HEK293 (cell line): ENCODE measurements at regions not wholly inside any gene's neighbourhood (a gene's known extent, or its start where the extent isn't known, plus 50 kb on each side); places are given as distances from the start of the nearest gene placed in this dataset.

Experiments used
- CTCF ChIA-PET: fragments of 350-600 bp; formaldehyde crosslinking; extraction: SDS; loops from one replicate; lab custom pipeline; 2021; ENCODE audit warnings: antibody characterized with exemption; lab: Yijun Ruan, JAX
- POLR2A ChIA-PET: fragments of 300-600 bp; formaldehyde crosslinking; extraction: SDS; loops from one replicate; lab custom pipeline; 2020; ENCODE audit warnings: antibody characterized with exemption, inconsistent platforms; lab: Yijun Ruan, JAX
- H3K27ac ChIP-seq: fragments of 200-500 bp; sonication (Bioruptor generic); 2 replicates; pipeline ENCODE4 v1.5.1; 2014; ENCODE audit warnings: low read depth, low read length, control low read depth, inconsistent platforms; ENCODE audit errors: extremely low read depth
- H3K36me3 ChIP-seq, 2 experiments: fragments of 200-500 bp in 1 of 2; sonication (Bioruptor generic) in 1 of 2; 1 replicate in 1 of 2; 2 replicates in 1 of 2; pipeline ENCODE4 v1.5.1; 2014 to 2017; ENCODE audit warnings: inconsistent platforms in 2 of 2, low read length in 2 of 2; ENCODE audit not compliant: control insufficient read depth in 2 of 2, insufficient read depth in 1 of 2
- H3K4me1 ChIP-seq: fragments of 200-500 bp; sonication (Bioruptor generic); 2 replicates; pipeline ENCODE4 v1.5.1; 2014; ENCODE audit warnings: mild to moderate bottlenecking, low read length, inconsistent platforms; ENCODE audit not compliant: control insufficient read depth, insufficient read depth
- H3K4me3 ChIP-seq: 2 replicates; pipeline ENCODE4 v1.5.1; 2011; ENCODE audit warnings: low read depth, mild to moderate bottlenecking, control low read depth, low read length, moderate library complexity
- H3K9me3 ChIP-seq: fragments of 200-500 bp; sonication (Bioruptor generic); 2 replicates; pipeline ENCODE4 v1.5.1; 2014; ENCODE audit warnings: low read depth, low read length, inconsistent platforms; ENCODE audit not compliant: control insufficient read depth, insufficient read depth
- AEBP2 ChIP-seq: fragments of 450-650 bp; formaldehyde crosslinking; IDR thresholded peaks from 2 replicates; pipeline ENCODE4 v1.5.1; 2016; ENCODE audit warnings: missing biosample characterization, missing genetic modification characterization, borderline replicate concordance
- ATF2 ChIP-seq: fragments of 450-650 bp; formaldehyde crosslinking; IDR thresholded peaks from 2 replicates; pipeline ENCODE4 v1.5.1; 2016; ENCODE audit warnings: missing biosample characterization, missing genetic modification characterization, low read depth
- GLIS2 ChIP-seq: fragments of 450-650 bp; formaldehyde crosslinking; IDR thresholded peaks from 2 replicates; pipeline ENCODE4 v1.5.1; 2016; ENCODE audit warnings: missing biosample characterization, missing genetic modification characterization
- KLF10 ChIP-seq: fragments of 450-650 bp; IDR thresholded peaks from 2 replicates; pipeline ENCODE4 v1.5.1; 2018; ENCODE audit warnings: missing biosample characterization, mild to moderate bottlenecking, missing genetic modification characterization
- KLF16 ChIP-seq: fragments of 450-650 bp; formaldehyde crosslinking; IDR thresholded peaks from 2 replicates; pipeline ENCODE4 v1.5.1; 2017; ENCODE audit warnings: missing biosample characterization, missing genetic modification characterization
- KLF9 ChIP-seq: fragments of 450-650 bp; formaldehyde crosslinking; IDR thresholded peaks from 2 replicates; pipeline ENCODE4 v1.5.1; 2016; ENCODE audit warnings: missing biosample characterization, missing genetic modification characterization, low read depth
- MYNN ChIP-seq: fragments of 450-650 bp; formaldehyde crosslinking; IDR thresholded peaks from 2 replicates; pipeline ENCODE4 v1.5.1; 2016; ENCODE audit warnings: missing biosample characterization, missing genetic modification characterization, borderline replicate concordance
- PRDM4 ChIP-seq: fragments of 450-650 bp; formaldehyde crosslinking; IDR thresholded peaks from 2 replicates; pipeline ENCODE4 v1.5.1; 2017; ENCODE audit warnings: missing biosample characterization, missing genetic modification characterization
- RBAK ChIP-seq: fragments of 450-650 bp; formaldehyde crosslinking; IDR thresholded peaks from 2 replicates; pipeline ENCODE4 v1.5.1; 2016; ENCODE audit warnings: missing biosample characterization, missing genetic modification characterization
- SP3 ChIP-seq: fragments of 450-650 bp; formaldehyde crosslinking; IDR thresholded peaks from 2 replicates; pipeline ENCODE4 v1.5.1; 2016; ENCODE audit warnings: missing biosample characterization, missing genetic modification characterization
- SP7 ChIP-seq: fragments of 450-650 bp; formaldehyde crosslinking; IDR thresholded peaks from 2 replicates; pipeline ENCODE4 v1.5.1; 2016; ENCODE audit warnings: missing biosample characterization, missing genetic modification characterization
- ZBTB10 ChIP-seq: fragments of 450-650 bp; formaldehyde crosslinking; IDR thresholded peaks from 2 replicates; pipeline ENCODE4 v1.5.1; 2016; ENCODE audit warnings: missing biosample characterization, missing genetic modification characterization
- ZBTB20 ChIP-seq: fragments of 450-650 bp; formaldehyde crosslinking; IDR thresholded peaks from 2 replicates; pipeline ENCODE4 v1.5.1; 2016; ENCODE audit warnings: missing biosample characterization, missing genetic modification characterization
- ZEB2 ChIP-seq: fragments of 450-650 bp; formaldehyde crosslinking; IDR thresholded peaks from 2 replicates; pipeline ENCODE4 v1.5.1; 2016; ENCODE audit warnings: missing biosample characterization, missing genetic modification characterization
- ZIC2 ChIP-seq: fragments of 450-650 bp; formaldehyde crosslinking; IDR thresholded peaks from 2 replicates; pipeline ENCODE4 v1.5.1; 2016; ENCODE audit warnings: missing biosample characterization, missing genetic modification characterization
- ZNF121 ChIP-seq: fragments of 450-650 bp; formaldehyde crosslinking; IDR thresholded peaks from 2 replicates; pipeline ENCODE4 v1.5.1; 2016; ENCODE audit warnings: missing biosample characterization, missing genetic modification characterization
- ZNF248 ChIP-seq: fragments of 450-650 bp; formaldehyde crosslinking; IDR thresholded peaks from 2 replicates; pipeline ENCODE4 v1.5.1; 2017; ENCODE audit warnings: missing biosample characterization, missing genetic modification characterization
- ZNF324 ChIP-seq: fragments of 450-650 bp; formaldehyde crosslinking; IDR thresholded peaks from 2 replicates; pipeline ENCODE4 v1.5.1; 2016; ENCODE audit warnings: missing biosample characterization, missing genetic modification characterization
- ZNF362 ChIP-seq: fragments of 450-650 bp; formaldehyde crosslinking; IDR thresholded peaks from 2 replicates; pipeline ENCODE4 v1.5.1; 2016; ENCODE audit warnings: missing biosample characterization, missing genetic modification characterization
- ZNF677 ChIP-seq: fragments of 450-650 bp; IDR thresholded peaks from 2 replicates; pipeline ENCODE4 v1.5.0; 2018; ENCODE audit warnings: missing biosample characterization, mild to moderate bottlenecking, missing genetic modification characterization, moderate library complexity
- ZNF791 ChIP-seq: fragments of 450-650 bp; formaldehyde crosslinking; IDR thresholded peaks from 2 replicates; pipeline ENCODE4 v1.5.1; 2016; ENCODE audit warnings: missing biosample characterization, missing genetic modification characterization

GRCh38 chr7:42426163-42426562, 189.2 kb upstream of the GLI3 start (continued):
- TF ChIP-seq ZNF248 (tag by site-specific recombination) (no peak), ZNF121 (no peak), KLF16 (tag by site-specific recombination) (0 out of 2 replicates have a peak, but pooled peaks have one; percentile 24), ATF2 (peak; percentile 95), GLIS2 (no peak), ZNF324 (tag by site-specific recombination) (0 out of 2 replicates have a peak, but pooled peaks have one; percentile 52), SP7 (tag by site-specific recombination) (peak; percentile 51), ZBTB20 (tag by site-specific recombination) (0 out of 2 replicates have a peak, but pooled peaks have one; percentile 24), AEBP2 (no peak), KLF9 (tag by site-specific recombination) (no peak), ZEB2 (tag by site-specific recombination) (peak; percentile 74), SP3 (0 out of 2 replicates have a peak, but pooled peaks have one; percentile 32)

- Histone ChIP-seq H3K27ac (no peak overlapping the region), H3K4me3 (no peak overlapping the region), H3K9me3 (no peaks in the 10 kb centered on the region), H3K4me1 (no peaks in the 10 kb centered on the region), H3K36me3 (no peaks in the 10 kb centered on the region)
- TF ChIP-seq ZBTB10 (no peak), RBAK (tag by site-specific recombination) (no peak), ZNF362 (tag by site-specific recombination) (no peak), PRDM4 (tag by site-specific recombination) (no peak), SP7 (tag by site-specific recombination) (no peak), ZNF677 (tag by site-specific recombination) (no peak), KLF10 (tag by site-specific recombination) (no peak), ZIC2 (tag by site-specific recombination) (no peak), ZNF791 (tag by site-specific recombination) (no peak), MYNN (tag by site-specific recombination) (no peak)
- POLR2A ChIA-PET, result no interaction called here
- CTCF ChIA-PET, result no interaction called here
Observed at GRCh38 chr7:42414941-42415505, 178.0 kb upstream of the GLI3 start.
